K562 (cell line): ENCODE measurements at regions not wholly inside any gene's neighbourhood (a gene's known extent, or its start where the extent isn't known, plus 50 kb on each side); places are given as distances from the start of the nearest gene placed in this dataset.

Experiments used
- GATA2 ChIP-seq: sonication (generic); formaldehyde crosslinking; IDR thresholded peaks from 2 replicates; pipeline ENCODE4 v1.4.0; 2020; ENCODE audit warnings: mild to moderate bottlenecking, missing genetic modification reagents
- RFX1 ChIP-seq: fragments of 450-650 bp; IDR thresholded peaks from 2 replicates; pipeline ENCODE4 v1.6.1; 2016; ENCODE audit warnings: mild to moderate bottlenecking, moderate library complexity
- WHSC1 ChIP-seq: IDR thresholded peaks from one replicate; pipeline ENCODE4 v1.6.1; 2012; ENCODE audit warnings: low read length, control low read depth, inconsistent platforms
- ZNF354B ChIP-seq: fragments of 250-450 bp; sonication (Bioruptor Pico); IDR thresholded peaks from 2 replicates; pipeline ENCODE4 v1.4.0; 2020
- TF ChIP-seq, protein P1 (sequence below), 2 experiments: fragments of 450-650 bp; formaldehyde crosslinking in 1 of 2; IDR thresholded peaks; 2 replicates each; pipeline versions ENCODE4 v1.4.0 to v1.6.1; 2014 to 2020; ENCODE audit warnings: mild to moderate bottlenecking in 2 of 2, borderline replicate concordance in 1 of 2, low read depth in 1 of 2
- TF ChIP-seq, protein P2 (sequence below), 3 experiments: IDR thresholded peaks in 2 of 3; conservative IDR thresholded peaks in 1 of 3; 2 replicates each; pipeline ENCODE4 v1.5.1; 2011 to 2012; ENCODE audit warnings: low read length in 3 of 3, mild to moderate bottlenecking in 3 of 3, control low read depth in 2 of 3, improper control_type of control experiment in 1 of 3, inconsistent platforms in 1 of 3, low read depth in 1 of 3, mixed read lengths in 1 of 3, moderate library complexity in 1 of 3; ENCODE audit not compliant: insufficient read depth in 2 of 3

DNA sequence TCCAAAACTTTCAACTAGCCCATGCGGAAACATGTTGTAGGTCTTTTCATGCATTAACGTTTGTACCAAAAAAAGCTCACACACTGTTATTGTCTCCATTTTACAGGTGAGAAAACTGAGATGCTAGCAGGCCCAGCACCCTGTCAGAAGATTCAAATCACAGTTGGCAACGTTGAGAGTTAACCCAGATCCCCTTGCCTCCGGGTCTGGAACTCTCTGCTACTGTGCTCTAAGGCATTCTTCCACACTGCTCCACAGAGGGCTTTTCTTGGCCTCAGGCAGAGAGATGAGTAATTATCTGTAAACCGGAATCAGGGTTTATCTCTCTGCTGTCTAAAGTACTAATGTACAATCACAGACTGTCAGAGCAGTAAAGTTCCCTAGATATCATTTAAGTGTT is 186.0 kb upstream of the LPP start:
- no peak for TF ChIP-seq GATA2
- TF ChIP-seq ZNF354B (CRISPR knock-in tag), result no peak
- no peak for TF ChIP-seq WHSC1
- no peak for TF ChIP-seq RFX1
- TF ChIP-seq, protein P1, sequence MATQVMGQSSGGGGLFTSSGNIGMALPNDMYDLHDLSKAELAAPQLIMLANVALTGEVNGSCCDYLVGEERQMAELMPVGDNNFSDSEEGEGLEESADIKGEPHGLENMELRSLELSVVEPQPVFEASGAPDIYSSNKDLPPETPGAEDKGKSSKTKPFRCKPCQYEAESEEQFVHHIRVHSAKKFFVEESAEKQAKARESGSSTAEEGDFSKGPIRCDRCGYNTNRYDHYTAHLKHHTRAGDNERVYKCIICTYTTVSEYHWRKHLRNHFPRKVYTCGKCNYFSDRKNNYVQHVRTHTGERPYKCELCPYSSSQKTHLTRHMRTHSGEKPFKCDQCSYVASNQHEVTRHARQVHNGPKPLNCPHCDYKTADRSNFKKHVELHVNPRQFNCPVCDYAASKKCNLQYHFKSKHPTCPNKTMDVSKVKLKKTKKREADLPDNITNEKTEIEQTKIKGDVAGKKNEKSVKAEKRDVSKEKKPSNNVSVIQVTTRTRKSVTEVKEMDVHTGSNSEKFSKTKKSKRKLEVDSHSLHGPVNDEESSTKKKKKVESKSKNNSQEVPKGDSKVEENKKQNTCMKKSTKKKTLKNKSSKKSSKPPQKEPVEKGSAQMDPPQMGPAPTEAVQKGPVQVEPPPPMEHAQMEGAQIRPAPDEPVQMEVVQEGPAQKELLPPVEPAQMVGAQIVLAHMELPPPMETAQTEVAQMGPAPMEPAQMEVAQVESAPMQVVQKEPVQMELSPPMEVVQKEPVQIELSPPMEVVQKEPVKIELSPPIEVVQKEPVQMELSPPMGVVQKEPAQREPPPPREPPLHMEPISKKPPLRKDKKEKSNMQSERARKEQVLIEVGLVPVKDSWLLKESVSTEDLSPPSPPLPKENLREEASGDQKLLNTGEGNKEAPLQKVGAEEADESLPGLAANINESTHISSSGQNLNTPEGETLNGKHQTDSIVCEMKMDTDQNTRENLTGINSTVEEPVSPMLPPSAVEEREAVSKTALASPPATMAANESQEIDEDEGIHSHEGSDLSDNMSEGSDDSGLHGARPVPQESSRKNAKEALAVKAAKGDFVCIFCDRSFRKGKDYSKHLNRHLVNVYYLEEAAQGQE (IDR thresholded peaks at IDR 0.05; ENCODE audit: borderline replicate concordance), result no peak
- TF ChIP-seq, protein P1 (CRISPR knock-in tag; IDR thresholded peaks at IDR 0.05; ENCODE audit: low read depth), result no peak
- TF ChIP-seq, protein P2, sequence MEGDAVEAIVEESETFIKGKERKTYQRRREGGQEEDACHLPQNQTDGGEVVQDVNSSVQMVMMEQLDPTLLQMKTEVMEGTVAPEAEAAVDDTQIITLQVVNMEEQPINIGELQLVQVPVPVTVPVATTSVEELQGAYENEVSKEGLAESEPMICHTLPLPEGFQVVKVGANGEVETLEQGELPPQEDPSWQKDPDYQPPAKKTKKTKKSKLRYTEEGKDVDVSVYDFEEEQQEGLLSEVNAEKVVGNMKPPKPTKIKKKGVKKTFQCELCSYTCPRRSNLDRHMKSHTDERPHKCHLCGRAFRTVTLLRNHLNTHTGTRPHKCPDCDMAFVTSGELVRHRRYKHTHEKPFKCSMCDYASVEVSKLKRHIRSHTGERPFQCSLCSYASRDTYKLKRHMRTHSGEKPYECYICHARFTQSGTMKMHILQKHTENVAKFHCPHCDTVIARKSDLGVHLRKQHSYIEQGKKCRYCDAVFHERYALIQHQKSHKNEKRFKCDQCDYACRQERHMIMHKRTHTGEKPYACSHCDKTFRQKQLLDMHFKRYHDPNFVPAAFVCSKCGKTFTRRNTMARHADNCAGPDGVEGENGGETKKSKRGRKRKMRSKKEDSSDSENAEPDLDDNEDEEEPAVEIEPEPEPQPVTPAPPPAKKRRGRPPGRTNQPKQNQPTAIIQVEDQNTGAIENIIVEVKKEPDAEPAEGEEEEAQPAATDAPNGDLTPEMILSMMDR (IDR thresholded peaks at IDR 0.05 in 2 of 3, conservative IDR thresholded peaks at IDR 0.05 in 1 of 3; ENCODE audit: insufficient read depth in 2 of 3, low read depth in 1 of 3, low read length in 3 of 3), result no peak
